ENCODE measurements at regions not wholly inside any gene's neighbourhood (a gene's known extent, or its start where the extent isn't known, plus 50 kb on each side); places are given as distances from the start of the nearest gene placed in this dataset.
"Not testable (repeated sequence)": the region's sequence is repeated elsewhere in the genome, so short reads cannot be mapped to it uniquely, and the experiment has no call there.

DNA sequence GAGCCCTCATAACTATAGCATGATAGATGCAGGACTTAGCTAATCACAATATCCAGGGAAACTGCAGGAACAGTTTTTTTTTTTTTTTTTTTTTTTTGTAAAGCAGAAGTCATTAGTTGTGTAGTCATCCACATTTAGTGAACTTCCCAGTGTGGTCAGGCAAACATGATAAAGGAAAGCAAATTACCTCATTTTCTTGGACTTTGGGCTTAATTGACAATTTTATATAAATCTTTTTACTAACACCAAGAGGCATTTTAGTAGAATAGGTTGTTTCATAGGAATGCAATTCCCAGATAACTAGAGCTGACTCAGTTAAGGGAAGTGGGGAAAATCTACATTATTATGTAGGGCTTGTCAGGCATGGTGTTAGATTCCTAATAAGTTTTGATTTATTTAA, 142.7 kb upstream of the GCFC2 start:
- Mint-ChIP-seq H3K9me3 (ENCODE audit: unreplicated experiment) (peaks cover 8% of the 10 kb centered on the region), H3K36me3 (ENCODE audit: unreplicated experiment) (peaks cover 20% of the 10 kb centered on the region), H3K4me3 (ENCODE audit: unreplicated experiment) (no peak overlapping the region), H3K27ac (ENCODE audit: unreplicated experiment) (no peak overlapping the region), H3K27me3 (ENCODE audit: unreplicated experiment) (no peaks in the 10 kb centered on the region), H3K4me1 (ENCODE audit: low read depth, unreplicated experiment) (no peaks in the 10 kb centered on the region)
- DNase-seq = no peak
- TF ChIP-seq, protein P1, sequence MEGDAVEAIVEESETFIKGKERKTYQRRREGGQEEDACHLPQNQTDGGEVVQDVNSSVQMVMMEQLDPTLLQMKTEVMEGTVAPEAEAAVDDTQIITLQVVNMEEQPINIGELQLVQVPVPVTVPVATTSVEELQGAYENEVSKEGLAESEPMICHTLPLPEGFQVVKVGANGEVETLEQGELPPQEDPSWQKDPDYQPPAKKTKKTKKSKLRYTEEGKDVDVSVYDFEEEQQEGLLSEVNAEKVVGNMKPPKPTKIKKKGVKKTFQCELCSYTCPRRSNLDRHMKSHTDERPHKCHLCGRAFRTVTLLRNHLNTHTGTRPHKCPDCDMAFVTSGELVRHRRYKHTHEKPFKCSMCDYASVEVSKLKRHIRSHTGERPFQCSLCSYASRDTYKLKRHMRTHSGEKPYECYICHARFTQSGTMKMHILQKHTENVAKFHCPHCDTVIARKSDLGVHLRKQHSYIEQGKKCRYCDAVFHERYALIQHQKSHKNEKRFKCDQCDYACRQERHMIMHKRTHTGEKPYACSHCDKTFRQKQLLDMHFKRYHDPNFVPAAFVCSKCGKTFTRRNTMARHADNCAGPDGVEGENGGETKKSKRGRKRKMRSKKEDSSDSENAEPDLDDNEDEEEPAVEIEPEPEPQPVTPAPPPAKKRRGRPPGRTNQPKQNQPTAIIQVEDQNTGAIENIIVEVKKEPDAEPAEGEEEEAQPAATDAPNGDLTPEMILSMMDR (IDR thresholded peaks at IDR 0.05; ENCODE audit: partially characterized antibody, unreplicated experiment) = no peak

DNA sequence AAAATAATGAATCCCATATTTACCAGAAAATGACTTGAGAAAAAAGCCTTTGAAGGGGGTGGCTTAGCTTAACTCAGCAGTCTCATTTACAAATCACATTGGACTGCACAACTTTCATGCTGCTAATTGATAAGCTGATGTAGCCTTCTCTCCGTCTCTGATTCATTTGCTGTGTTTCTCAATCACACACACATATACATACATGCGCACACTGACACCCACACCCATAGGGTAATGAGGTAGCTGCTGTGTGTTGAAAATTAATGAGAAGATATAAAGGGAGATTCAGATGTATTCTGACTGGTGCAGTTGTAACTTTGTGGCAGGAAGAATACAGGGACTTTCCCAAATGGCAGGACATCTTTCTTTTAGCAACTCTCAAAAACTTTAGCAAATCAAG, 141.9 kb upstream of the GCFC2 start:
- peaks cover 20% of the 10 kb centered on the region for H3K36me3 Mint-ChIP-seq (ENCODE audit: unreplicated experiment)
- H3K9me3 Mint-ChIP-seq (ENCODE audit: unreplicated experiment) = peaks cover 6% of the 10 kb centered on the region
- no peaks in the 10 kb centered on the region for H3K4me1 Mint-ChIP-seq (ENCODE audit: low read depth, unreplicated experiment)
- TF ChIP-seq, protein P1 (IDR thresholded peaks at IDR 0.05; ENCODE audit: partially characterized antibody, unreplicated experiment) = no peak
- no peaks in the 10 kb centered on the region for H3K27me3 Mint-ChIP-seq (ENCODE audit: unreplicated experiment)
- H3K27ac Mint-ChIP-seq (ENCODE audit: unreplicated experiment) = no peak overlapping the region
- H3K4me3 Mint-ChIP-seq (ENCODE audit: unreplicated experiment) = no peak overlapping the region
- no peak for DNase-seq

DNA sequence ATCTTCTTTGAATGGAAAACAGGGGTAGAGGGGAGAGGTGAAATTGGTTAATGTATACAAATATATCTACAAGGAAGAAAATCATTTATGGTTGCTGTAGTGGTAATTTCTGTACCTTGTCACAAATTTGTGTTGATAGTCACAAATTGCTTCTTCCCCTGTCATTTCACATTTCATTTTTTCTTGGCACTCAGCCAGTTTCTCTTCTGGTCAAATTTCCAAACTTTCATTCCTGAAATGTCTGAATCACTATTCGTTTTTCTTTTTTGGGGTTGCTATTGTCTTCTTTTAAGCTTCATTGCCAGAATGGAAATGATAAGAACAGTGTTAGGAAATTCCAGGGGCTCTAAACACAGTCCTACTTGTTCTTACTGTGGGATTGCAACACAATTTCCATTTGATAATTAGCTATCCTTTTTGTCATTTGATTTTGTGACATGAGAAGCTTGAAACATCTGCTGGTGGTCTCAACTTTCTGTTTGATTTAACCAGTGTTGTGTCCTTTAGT, 136.0 kb upstream of the GCFC2 start:
- Mint-ChIP-seq H3K9me3 (ENCODE audit: unreplicated experiment) (no peaks in the 10 kb centered on the region), H3K36me3 (ENCODE audit: unreplicated experiment) (no peaks in the 10 kb centered on the region), H3K4me1 (ENCODE audit: low read depth, unreplicated experiment) (no peaks in the 10 kb centered on the region), H3K4me3 (ENCODE audit: unreplicated experiment) (no peak overlapping the region), H3K27ac (ENCODE audit: unreplicated experiment) (no peak overlapping the region), H3K27me3 (ENCODE audit: unreplicated experiment) (no peaks in the 10 kb centered on the region)
- TF ChIP-seq, protein P1 (IDR thresholded peaks at IDR 0.05; ENCODE audit: partially characterized antibody, unreplicated experiment) = no peak
- no peak for DNase-seq

DNA sequence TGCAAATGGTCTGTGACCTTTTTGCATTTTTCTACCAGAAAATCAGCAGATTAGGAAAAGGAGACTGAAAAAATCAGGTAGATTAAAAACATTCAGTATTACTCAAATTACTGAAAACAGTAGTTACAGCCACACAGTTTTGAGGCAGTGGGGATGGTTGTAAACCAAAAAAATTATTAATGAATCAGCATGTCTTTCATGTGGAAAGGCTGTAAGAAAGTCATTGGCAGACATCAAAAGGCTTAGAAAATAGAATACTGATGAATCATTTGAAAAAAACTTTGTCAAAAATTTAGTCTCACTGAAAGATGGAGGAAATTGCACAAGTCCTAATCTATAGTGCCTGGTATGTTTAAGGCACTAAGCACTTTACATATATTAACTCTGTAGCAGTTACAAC, 133.9 kb upstream of the GCFC2 start:
- Mint-ChIP-seq H3K27me3 (ENCODE audit: unreplicated experiment) (no peaks in the 10 kb centered on the region), H3K4me3 (ENCODE audit: unreplicated experiment) (no peak overlapping the region), H3K27ac (ENCODE audit: unreplicated experiment) (no peak overlapping the region), H3K4me1 (ENCODE audit: low read depth, unreplicated experiment) (no peaks in the 10 kb centered on the region), H3K9me3 (ENCODE audit: unreplicated experiment) (no peaks in the 10 kb centered on the region), H3K36me3 (ENCODE audit: unreplicated experiment) (no peaks in the 10 kb centered on the region)
- TF ChIP-seq, protein P1 (IDR thresholded peaks at IDR 0.05; ENCODE audit: partially characterized antibody, unreplicated experiment) = no peak
- DNase-seq = no peak

DNA sequence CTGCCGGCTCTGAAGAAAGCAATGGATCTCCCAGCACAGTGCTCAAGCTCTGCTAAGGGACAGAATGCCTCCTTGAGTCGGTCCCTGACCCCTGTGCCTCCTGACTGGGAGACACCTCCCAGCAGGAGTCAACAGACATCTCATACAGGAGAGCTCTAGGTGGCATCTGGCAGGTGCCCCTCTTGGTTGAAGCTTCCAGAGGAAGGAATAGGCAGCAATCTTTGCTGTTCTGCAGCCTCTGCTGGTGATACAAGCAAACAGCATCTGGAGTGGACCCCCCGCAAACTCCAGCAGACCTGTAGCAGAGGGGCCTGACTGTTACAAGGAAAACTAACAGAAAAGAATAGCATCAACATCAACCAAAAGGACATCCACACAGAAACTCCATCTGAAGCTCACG, 123.9 kb upstream of the GCFC2 start:
- not testable (repeated sequence) for H3K4me3 Mint-ChIP-seq (ENCODE audit: unreplicated experiment); H3K36me3 Mint-ChIP-seq (ENCODE audit: unreplicated experiment); DNase-seq; H3K4me1 Mint-ChIP-seq (ENCODE audit: low read depth, unreplicated experiment); H3K9me3 Mint-ChIP-seq (ENCODE audit: unreplicated experiment); H3K27ac Mint-ChIP-seq (ENCODE audit: unreplicated experiment); H3K27me3 Mint-ChIP-seq (ENCODE audit: unreplicated experiment)

DNA sequence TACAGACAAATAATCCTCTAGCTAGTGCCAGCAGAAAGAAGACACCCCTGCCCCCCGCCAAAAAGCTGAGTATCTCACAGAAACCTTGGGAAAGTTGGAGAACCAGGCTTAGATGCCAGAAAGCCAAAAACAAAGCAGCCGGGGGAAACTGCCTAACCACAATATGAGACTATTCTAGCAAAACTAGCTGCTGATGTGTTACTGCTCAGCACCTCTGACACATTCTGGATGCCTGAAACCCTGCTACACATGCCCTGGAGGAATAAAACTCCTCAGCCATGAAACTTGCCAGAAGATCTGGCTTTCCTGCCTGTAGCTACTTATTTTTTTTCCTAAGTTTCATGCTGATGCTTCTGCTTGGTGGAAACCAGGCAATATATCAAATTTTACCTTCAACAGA, 122.7 kb upstream of the GCFC2 start:
- TF ChIP-seq, protein P1 (IDR thresholded peaks at IDR 0.05; ENCODE audit: partially characterized antibody, unreplicated experiment) = no peak
- Mint-ChIP-seq H3K27me3 (ENCODE audit: unreplicated experiment) (peaks cover 1% of the 10 kb centered on the region), H3K27ac (ENCODE audit: unreplicated experiment) (no peak overlapping the region), H3K4me1 (ENCODE audit: low read depth, unreplicated experiment) (no peaks in the 10 kb centered on the region), H3K9me3 (ENCODE audit: unreplicated experiment) (no peaks in the 10 kb centered on the region), H3K4me3 (ENCODE audit: unreplicated experiment) (no peak overlapping the region), H3K36me3 (ENCODE audit: unreplicated experiment) (no peaks in the 10 kb centered on the region)
- no peak for DNase-seq
